DND-41 (cell line): ENCODE measurements at regions not wholly inside any gene's neighbourhood (a gene's known extent, or its start where the extent isn't known, plus 50 kb on each side); places are given as distances from the start of the nearest gene placed in this dataset.

Experiments
- ATAC-seq: fragments of 200-7000 bp; cut with Tn5 transposase; 3 replicates; pipeline ENCODE4 v1.9.1; 2021; ENCODE audit warnings: low read depth; ENCODE audit not compliant: insufficient read depth
- DNase-seq: peaks from one replicate; pipeline ENCODE4 v3.0.0-alpha.2; 2020
- H2AFZ ChIP-seq: 2 replicates; pipeline ENCODE4 v1.6.0; 2012; ENCODE audit warnings: low read depth, low read length
- H3K27ac ChIP-seq: 2 replicates; pipeline ENCODE4 v1.5.1; 2012; ENCODE audit warnings: low read length, inconsistent platforms
- H3K27me3 ChIP-seq: fragments of 200-600 bp; sonication (generic); 2 replicates; pipeline ENCODE4 v1.6.0; 2012; ENCODE audit warnings: low read length, mild to moderate bottlenecking, inconsistent platforms; ENCODE audit not compliant: insufficient read depth, poor library complexity
- H3K36me3 ChIP-seq: 2 replicates; pipeline ENCODE4 v1.5.1; 2012; ENCODE audit warnings: low read length, inconsistent platforms; ENCODE audit not compliant: insufficient read depth
- H3K4me1 ChIP-seq: 2 replicates; pipeline ENCODE4 v1.5.1; 2012; ENCODE audit warnings: mild to moderate bottlenecking, low read length; ENCODE audit not compliant: insufficient read depth
- H3K4me2 ChIP-seq: 2 replicates; pipeline ENCODE4 v1.6.0; 2012; ENCODE audit warnings: mild to moderate bottlenecking, moderate library complexity, low read length, inconsistent platforms; ENCODE audit not compliant: insufficient read depth
- H3K4me3 ChIP-seq, 2 experiments: fragments of 200-600 bp in 1 of 2; shearing (Covaris generic) in 1 of 2; 2 replicates each; pipeline ENCODE4 v1.5.1; 2012 to 2016; ENCODE audit warnings: inconsistent platforms in 2 of 2, low read length in 2 of 2, mild to moderate bottlenecking in 2 of 2, low read depth in 1 of 2, moderate library complexity in 1 of 2
- H3K79me2 ChIP-seq: 2 replicates; pipeline ENCODE4 v1.6.0; 2012; ENCODE audit warnings: low read length, inconsistent platforms; ENCODE audit not compliant: insufficient read depth
- H3K9ac ChIP-seq: 2 replicates; pipeline ENCODE4 v1.6.0; 2012; ENCODE audit warnings: low read depth, mild to moderate bottlenecking, inconsistent platforms, low read length, moderate library complexity
- H3K9me3 ChIP-seq: 2 replicates; pipeline ENCODE4 v1.5.1; 2012; ENCODE audit warnings: low read length, moderate library complexity, mild to moderate bottlenecking, inconsistent platforms; ENCODE audit not compliant: insufficient read depth, severe bottlenecking
- H4K20me1 ChIP-seq: 2 replicates; pipeline ENCODE4 v1.6.0; 2012; ENCODE audit warnings: low read length; ENCODE audit not compliant: insufficient read depth
- EZH2 ChIP-seq: IDR thresholded peaks from 3 replicates; pipeline ENCODE4 v1.6.1; 2012; ENCODE audit warnings: borderline replicate concordance, low read depth, mild to moderate bottlenecking, moderate library complexity, low read length, inconsistent platforms; ENCODE audit not compliant: severe bottlenecking
- TF ChIP-seq, protein P1 (sequence below): IDR thresholded peaks from 2 replicates; pipeline ENCODE4 v1.5.1; 2012; ENCODE audit warnings: borderline replicate concordance, low read length, moderate library complexity, mild to moderate bottlenecking; ENCODE audit not compliant: poor library complexity, severe bottlenecking; ENCODE audit errors: extremely low read depth

DNA sequence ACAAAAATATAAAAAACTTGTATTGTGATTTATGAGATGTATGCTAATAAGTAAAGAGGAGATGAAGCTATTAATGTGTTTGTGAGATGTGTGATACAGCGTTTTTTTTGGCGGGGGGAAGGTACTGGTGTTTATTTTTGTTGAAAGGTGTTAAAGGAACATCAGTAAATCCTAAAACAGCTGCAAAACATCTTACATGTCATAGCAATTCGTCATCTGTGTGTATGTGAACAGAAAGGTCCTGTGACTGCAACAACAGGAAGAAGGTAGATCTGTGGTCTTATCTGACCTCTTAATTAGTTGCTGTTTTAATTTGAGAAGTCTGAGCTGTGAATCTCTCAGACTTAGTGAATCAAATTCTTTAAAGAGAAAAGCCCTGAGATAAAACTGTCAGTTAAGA is 1041.1 kb downstream of the JRKL start:
- H3K27ac ChIP-seq: no peak overlapping the region
- H4K20me1 ChIP-seq: no peaks in the 10 kb centered on the region
- no peaks in the 10 kb centered on the region for H3K27me3 ChIP-seq

DNA sequence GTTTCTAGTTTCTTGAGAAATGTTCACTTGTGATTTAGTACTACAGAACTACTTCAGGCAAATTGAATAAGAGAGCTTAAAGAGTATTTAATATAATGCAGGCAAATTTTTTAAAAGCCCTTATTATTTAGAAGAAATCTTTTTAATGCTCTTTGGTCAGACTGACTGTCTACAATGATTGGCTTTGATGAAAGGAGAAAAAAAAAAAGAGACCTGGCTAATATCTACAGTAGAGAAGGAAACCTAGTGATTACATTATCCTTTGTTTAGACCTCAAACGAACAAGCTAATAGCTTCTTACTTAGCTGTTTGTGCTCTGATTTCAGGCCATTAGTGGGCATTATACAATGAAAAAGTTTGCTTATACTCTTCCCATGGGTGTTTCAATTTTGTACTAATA is 1043.1 kb downstream of the JRKL start:
- Histone ChIP-seq H3K4me1 (no peaks in the 10 kb centered on the region), H3K9ac (no peak overlapping the region), H2AFZ (no peak overlapping the region), H3K4me3 (no peak overlapping the region), H3K27me3 (no peaks in the 10 kb centered on the region), H3K79me2 (no peaks in the 10 kb centered on the region), H3K36me3 (no peaks in the 10 kb centered on the region), H3K27ac (no peak overlapping the region), H4K20me1 (no peaks in the 10 kb centered on the region), H3K4me2 (no peak overlapping the region), H3K9me3 (no peaks in the 10 kb centered on the region)
- ATAC-seq (no peak), DNase-seq (no peak)
- TF ChIP-seq, protein P1, sequence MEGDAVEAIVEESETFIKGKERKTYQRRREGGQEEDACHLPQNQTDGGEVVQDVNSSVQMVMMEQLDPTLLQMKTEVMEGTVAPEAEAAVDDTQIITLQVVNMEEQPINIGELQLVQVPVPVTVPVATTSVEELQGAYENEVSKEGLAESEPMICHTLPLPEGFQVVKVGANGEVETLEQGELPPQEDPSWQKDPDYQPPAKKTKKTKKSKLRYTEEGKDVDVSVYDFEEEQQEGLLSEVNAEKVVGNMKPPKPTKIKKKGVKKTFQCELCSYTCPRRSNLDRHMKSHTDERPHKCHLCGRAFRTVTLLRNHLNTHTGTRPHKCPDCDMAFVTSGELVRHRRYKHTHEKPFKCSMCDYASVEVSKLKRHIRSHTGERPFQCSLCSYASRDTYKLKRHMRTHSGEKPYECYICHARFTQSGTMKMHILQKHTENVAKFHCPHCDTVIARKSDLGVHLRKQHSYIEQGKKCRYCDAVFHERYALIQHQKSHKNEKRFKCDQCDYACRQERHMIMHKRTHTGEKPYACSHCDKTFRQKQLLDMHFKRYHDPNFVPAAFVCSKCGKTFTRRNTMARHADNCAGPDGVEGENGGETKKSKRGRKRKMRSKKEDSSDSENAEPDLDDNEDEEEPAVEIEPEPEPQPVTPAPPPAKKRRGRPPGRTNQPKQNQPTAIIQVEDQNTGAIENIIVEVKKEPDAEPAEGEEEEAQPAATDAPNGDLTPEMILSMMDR: no peak
- no peak for TF ChIP-seq EZH2

More for the DNA sequence above, 1041.1 kb downstream of the JRKL start:
- Histone ChIP-seq H3K4me3 (no peak overlapping the region), H3K9me3 (no peaks in the 10 kb centered on the region), H3K4me2 (no peak overlapping the region), H3K9ac (no peak overlapping the region), H2AFZ (no peak overlapping the region), H3K4me1 (no peaks in the 10 kb centered on the region), H3K36me3 (no peaks in the 10 kb centered on the region), H3K79me2 (no peaks in the 10 kb centered on the region)
- TF ChIP-seq EZH2: no peak
- TF ChIP-seq, protein P1: no peak
- DNase-seq (no peak), ATAC-seq (no peak)

DNA sequence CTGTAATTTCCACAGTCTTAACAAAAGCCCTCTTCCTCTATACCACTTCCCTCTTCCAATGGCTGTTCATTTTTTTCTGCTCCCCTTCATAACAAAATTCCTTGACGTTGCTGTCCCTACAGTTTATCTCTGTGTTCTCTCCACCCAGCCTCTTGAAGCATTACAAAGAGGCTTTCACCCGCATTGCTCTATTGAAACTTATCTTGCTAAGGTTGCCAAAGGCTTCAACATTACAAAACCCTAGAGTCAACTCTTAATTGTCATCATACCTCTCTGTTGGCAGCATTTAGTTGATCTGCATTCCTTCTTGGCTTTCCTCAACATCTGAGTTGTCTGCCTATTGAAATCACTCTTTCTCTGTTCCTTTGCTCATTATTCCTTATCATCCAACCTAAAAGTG is 1055.7 kb downstream of the JRKL start:
- no peaks in the 10 kb centered on the region for H3K4me1 ChIP-seq
- H3K27me3 ChIP-seq: no peaks in the 10 kb centered on the region
- no peak overlapping the region for H2AFZ ChIP-seq
- H3K4me3 ChIP-seq: no peak overlapping the region
- no peak overlapping the region for H3K9ac ChIP-seq
- no peaks in the 10 kb centered on the region for H3K36me3 ChIP-seq
- H3K9me3 ChIP-seq: no peaks in the 10 kb centered on the region
- H3K27ac ChIP-seq: no peak overlapping the region
- H3K4me2 ChIP-seq: no peak overlapping the region
- DNase-seq (no peak), ATAC-seq (no peak)
- no peak for TF ChIP-seq EZH2
- TF ChIP-seq, protein P1: no peak
- no peaks in the 10 kb centered on the region for H4K20me1 ChIP-seq
- H3K79me2 ChIP-seq: no peaks in the 10 kb centered on the region

DNA sequence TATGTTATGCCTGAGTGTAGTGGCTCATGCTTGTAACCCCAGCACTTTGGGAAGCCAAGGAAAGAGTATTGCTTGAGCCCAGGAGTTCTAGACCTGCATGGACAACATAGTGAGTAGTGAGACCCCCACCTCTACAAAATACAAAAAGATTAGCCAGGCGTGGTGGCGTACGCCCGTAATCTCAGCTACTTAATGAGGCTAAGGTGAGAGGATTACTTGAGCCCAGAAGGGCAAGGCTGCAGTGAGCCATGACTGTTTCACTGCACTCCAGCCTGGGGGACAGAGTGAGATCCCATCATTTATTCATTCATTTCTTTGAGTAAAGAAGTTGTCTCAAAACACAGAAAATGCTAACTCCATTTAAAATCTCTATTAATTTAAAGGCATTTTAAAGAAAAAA is 1061.6 kb downstream of the JRKL start:
- Histone ChIP-seq H3K9ac (no peak overlapping the region), H3K36me3 (no peaks in the 10 kb centered on the region), H3K4me2 (no peak overlapping the region), H2AFZ (no peak overlapping the region), H3K9me3 (no peaks in the 10 kb centered on the region), H4K20me1 (no peaks in the 10 kb centered on the region), H3K79me2 (no peaks in the 10 kb centered on the region), H3K4me1 (no peaks in the 10 kb centered on the region), H3K27ac (no peak overlapping the region), H3K4me3 (no peak overlapping the region), H3K27me3 (no peaks in the 10 kb centered on the region)
- ATAC-seq (no peak), DNase-seq (no peak)
- no peak for TF ChIP-seq EZH2
- TF ChIP-seq, protein P1: no peak
